ENCODE measurements at regions not wholly inside any gene's neighbourhood (a gene's known extent, or its start where the extent isn't known, plus 50 kb on each side); places are given as distances from the start of the nearest gene placed in this dataset.
A peak's percentile ranks its signal among the peaks of the same experiment; 100 is the strongest.

- TF ChIP-seq CTCF (IDR thresholded peaks at IDR 0.05; ENCODE audit: low read depth, low read length): no peak
- in situ Hi-C loops (cut with HindIII; ENCODE audit: low sequenced_read_pairs): no loop called here
These were observed 472.3 kb downstream of the FAM181B start for GRCh38 chr11:82261367-82261766.

GRCh38 chr11:82250047-82250446, 483.6 kb downstream of the FAM181B start:
- no peak overlapping the region for H3K4me3 ChIP-seq (ENCODE audit: low read depth, low read length)
- DNase-seq (ENCODE audit: low read depth, low spot score): no peak
- in situ Hi-C loops (cut with HindIII; ENCODE audit: low sequenced_read_pairs): no loop called here
- TF ChIP-seq CTCF (IDR thresholded peaks at IDR 0.05; ENCODE audit: low read depth, low read length): no peak

More at GRCh38 chr11:82261367-82261766, 472.3 kb downstream of the FAM181B start:
- DNase-seq (ENCODE audit: low read depth, low spot score): no peak
- no peak overlapping the region for H3K4me3 ChIP-seq (ENCODE audit: low read depth, low read length)

GRCh38 chr11:82246926-82247325, 486.7 kb downstream of the FAM181B start:
- H3K4me3 ChIP-seq (ENCODE audit: low read depth, low read length): no peak overlapping the region
- in situ Hi-C loops (cut with HindIII; ENCODE audit: low sequenced_read_pairs): no loop called here
- no peak for TF ChIP-seq CTCF (IDR thresholded peaks at IDR 0.05; ENCODE audit: low read depth, low read length)
- DNase-seq (ENCODE audit: low read depth, low spot score): no peak

GRCh38 chr11:82239498-82239897, 494.2 kb downstream of the FAM181B start:
- in situ Hi-C loops (cut with HindIII; ENCODE audit: low sequenced_read_pairs): no loop called here
- TF ChIP-seq CTCF (IDR thresholded peaks at IDR 0.05; ENCODE audit: low read depth, low read length): no peak
- H3K4me3 ChIP-seq (ENCODE audit: low read depth, low read length): no peak overlapping the region
- DNase-seq (ENCODE audit: low read depth, low spot score): no peak

GRCh38 chr11:82234256-82234655, 499.4 kb downstream of the FAM181B start:
- DNase-seq (ENCODE audit: low read depth, low spot score): no peak
- no peak for TF ChIP-seq CTCF (IDR thresholded peaks at IDR 0.05; ENCODE audit: low read depth, low read length)
- no peak overlapping the region for H3K4me3 ChIP-seq (ENCODE audit: low read depth, low read length)
- in situ Hi-C loops (cut with HindIII; ENCODE audit: low sequenced_read_pairs): no loop called here

GRCh38 chr11:82233201-82233600, 500.5 kb downstream of the FAM181B start:
- H3K4me3 ChIP-seq (ENCODE audit: low read depth, low read length): no peak overlapping the region
- in situ Hi-C loops (cut with HindIII; ENCODE audit: low sequenced_read_pairs): no loop called here
- DNase-seq (ENCODE audit: low read depth, low spot score): peak; percentile 8
- TF ChIP-seq CTCF (IDR thresholded peaks at IDR 0.05; ENCODE audit: low read depth, low read length): no peak

GRCh38 chr11:82229341-82229740, 504.3 kb downstream of the FAM181B start:
- in situ Hi-C loops (cut with HindIII; ENCODE audit: low sequenced_read_pairs): no loop called here
- peak; percentile 35 for TF ChIP-seq CTCF (IDR thresholded peaks at IDR 0.05; ENCODE audit: low read depth, low read length)
- peak; percentile 33 for DNase-seq (ENCODE audit: low read depth, low spot score)
- H3K4me3 ChIP-seq (ENCODE audit: low read depth, low read length): no peak overlapping the region
